ENCODE measurements at regions not wholly inside any gene's neighbourhood (a gene's known extent, or its start where the extent isn't known, plus 50 kb on each side); places are given as distances from the start of the nearest gene placed in this dataset.

- H3K36me3 ChIP-seq (ENCODE audit: control insufficient read depth in 4 of 4, insufficient read depth in 3 of 4, low read depth in 1 of 4, low read length in 3 of 4): no peaks in the 10 kb centered on the region
- no peak for DNase-seq (ENCODE audit: low spot score)
- no peak for TF ChIP-seq EGR1 (IDR thresholded peaks at IDR 0.05; ENCODE audit: low read depth in 2 of 2)
- no peak for TF ChIP-seq FOXA2 (IDR thresholded peaks at IDR 0.05)
- TF ChIP-seq JUND (IDR thresholded peaks at IDR 0.05): no peak
- TF ChIP-seq TAF1 (conservative IDR thresholded peaks at IDR 0.05): no peak
- TF ChIP-seq ATF3 (IDR thresholded peaks at IDR 0.05): no peak
- no peak for TF ChIP-seq YY1 (IDR thresholded peaks at IDR 0.05)
- TF ChIP-seq NR2F2 (IDR thresholded peaks at IDR 0.05): no peak
- TF ChIP-seq HNF4G (IDR thresholded peaks at IDR 0.05): no peak
- TF ChIP-seq RAD21 (IDR thresholded peaks at IDR 0.05): no peak
- no peak for TF ChIP-seq RXRA (IDR thresholded peaks at IDR 0.05)
- TF ChIP-seq MAX (IDR thresholded peaks at IDR 0.05): no peak
- TF ChIP-seq REST (IDR thresholded peaks at IDR 0.05): no peak
- no peak overlapping the region for H3K9ac ChIP-seq (ENCODE audit: low read depth in 1 of 2, low read length in 2 of 2)
- H3K27me3 ChIP-seq (ENCODE audit: control insufficient read depth in 4 of 4, insufficient read depth in 4 of 4, low read length in 3 of 4): peaks cover 0 to 3% (median 0%) of the 10 kb centered on the region in 4 donors
- H3K4me1 ChIP-seq (ENCODE audit: control insufficient read depth in 4 of 4, insufficient read depth in 4 of 4, low read length in 3 of 4): no peaks in the 10 kb centered on the region
- H3K27ac ChIP-seq (ENCODE audit: low read depth in 1 of 2, low read length in 2 of 2): no peak overlapping the region
- WGBS: 72% methylated on average over 1 of the region's 1 CpG
- no peaks in the 10 kb centered on the region for H3K9me3 ChIP-seq (ENCODE audit: control insufficient read depth in 4 of 4, low read length in 3 of 4)
- no peak overlapping the region for H3K4me3 ChIP-seq (ENCODE audit: low read depth in 1 of 3, low read length in 3 of 3)
Observed at GRCh38 chr9:7988644-7989280, 189.2 kb upstream of the DMAC1 start.

- no peaks in the 10 kb centered on the region for H3K4me1 ChIP-seq (ENCODE audit: control insufficient read depth in 4 of 4, insufficient read depth in 4 of 4, low read length in 3 of 4)
- no peak overlapping the region for H3K27ac ChIP-seq (ENCODE audit: low read depth in 1 of 2, low read length in 2 of 2)
- peaks cover 0 to 3% (median 0%) of the 10 kb centered on the region in 4 donors for H3K27me3 ChIP-seq (ENCODE audit: control insufficient read depth in 4 of 4, insufficient read depth in 4 of 4, low read length in 3 of 4)
- H3K36me3 ChIP-seq (ENCODE audit: control insufficient read depth in 4 of 4, insufficient read depth in 3 of 4, low read depth in 1 of 4, low read length in 3 of 4): no peaks in the 10 kb centered on the region
- H3K9me3 ChIP-seq (ENCODE audit: control insufficient read depth in 4 of 4, low read length in 3 of 4): no peaks in the 10 kb centered on the region
- no peak for DNase-seq (ENCODE audit: low spot score)
- TF ChIP-seq RAD21 (IDR thresholded peaks at IDR 0.05) (no peak), HNF4A (conservative IDR thresholded peaks at IDR 0.05) (no peak), MAX (IDR thresholded peaks at IDR 0.05) (no peak), TAF1 (conservative IDR thresholded peaks at IDR 0.05) (no peak), SP1 (IDR thresholded peaks at IDR 0.05) (no peak), FOXA1 (IDR thresholded peaks at IDR 0.05) (no peak), CTCF (IDR thresholded peaks at IDR 0.05; ENCODE audit: low read depth, low read length, missing input control) (no peak), GABPA (IDR thresholded peaks at IDR 0.05 in 1 of 2, conservative IDR thresholded peaks at IDR 0.05 in 1 of 2) (no peak), RXRA (IDR thresholded peaks at IDR 0.05) (no peak), JUND (IDR thresholded peaks at IDR 0.05) (no peak), NR2F2 (IDR thresholded peaks at IDR 0.05) (no peak), HNF4G (IDR thresholded peaks at IDR 0.05) (no peak), FOXA2 (IDR thresholded peaks at IDR 0.05) (no peak)
- WGBS: 66% methylated on average over 5 of the region's 5 CpGs
- H3K4me3 ChIP-seq (ENCODE audit: low read depth in 1 of 3, low read length in 3 of 3): no peak overlapping the region
- no peak overlapping the region for H3K9ac ChIP-seq (ENCODE audit: low read depth in 1 of 2, low read length in 2 of 2)
Observed at GRCh38 chr9:7984692-7985091, 185.1 kb upstream of the DMAC1 start.
